ENCODE measurements at regions not wholly inside any gene's neighbourhood (a gene's known extent, or its start where the extent isn't known, plus 50 kb on each side); places are given as distances from the start of the nearest gene placed in this dataset.

GRCh38 chr20:20835897-20836296, 123.5 kb upstream of the RALGAPA2 start:
- 55% methylated on average over 7 of the region's 7 CpGs for WGBS
- no peak for DNase-seq (ENCODE audit: extremely low spot score)
- H3K27ac ChIP-seq (ENCODE audit: low read depth) = no peak overlapping the region

GRCh38 chr20:20834008-20834407, 121.6 kb upstream of the RALGAPA2 start:
- no peak for DNase-seq (ENCODE audit: extremely low spot score)
- Histone ChIP-seq H3K4me3 (ENCODE audit: low read depth, low read length) (no peak overlapping the region), H3K27ac (ENCODE audit: low read depth) (no peak overlapping the region), H3K4me1 (ENCODE audit: insufficient read depth) (no peaks in the 10 kb centered on the region), H3K36me3 (ENCODE audit: insufficient read depth) (no peaks in the 10 kb centered on the region)
- 94% methylated on average over 1 of the region's 1 CpG for WGBS

More at GRCh38 chr20:20835897-20836296, 123.5 kb upstream of the RALGAPA2 start:
- no peaks in the 10 kb centered on the region for H3K4me1 ChIP-seq (ENCODE audit: insufficient read depth)
- H3K4me3 ChIP-seq (ENCODE audit: low read depth, low read length) = no peak overlapping the region
- H3K36me3 ChIP-seq (ENCODE audit: insufficient read depth) = no peaks in the 10 kb centered on the region

DNA sequence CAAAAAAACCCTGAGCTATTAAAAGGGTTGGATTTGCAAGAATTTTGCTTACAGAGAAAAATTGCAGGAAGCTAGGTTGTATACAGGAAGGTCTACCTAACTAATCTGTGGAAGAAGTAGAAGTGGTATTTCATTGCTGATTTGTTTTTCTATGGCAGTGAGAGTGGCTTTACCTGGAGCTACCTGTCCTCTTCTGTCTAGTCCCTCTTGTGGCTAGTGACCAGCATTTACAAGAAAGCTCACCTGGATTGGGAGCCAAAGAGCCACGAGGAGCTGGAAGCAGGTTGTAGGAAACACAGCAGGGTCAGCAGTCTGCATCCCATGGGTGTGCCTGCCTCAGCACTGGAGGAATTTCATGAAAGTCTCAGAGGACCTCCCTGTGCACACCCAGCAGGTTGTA, 120.3 kb upstream of the RALGAPA2 start:
- Histone ChIP-seq H3K4me1 (ENCODE audit: insufficient read depth) (no peaks in the 10 kb centered on the region), H3K27ac (ENCODE audit: low read depth) (no peak overlapping the region), H3K36me3 (ENCODE audit: insufficient read depth) (no peaks in the 10 kb centered on the region), H3K4me3 (ENCODE audit: low read depth, low read length) (no peak overlapping the region)
- DNase-seq (ENCODE audit: extremely low spot score) = no peak
- WGBS = 50% methylated on average over 1 of the region's 1 CpG

DNA sequence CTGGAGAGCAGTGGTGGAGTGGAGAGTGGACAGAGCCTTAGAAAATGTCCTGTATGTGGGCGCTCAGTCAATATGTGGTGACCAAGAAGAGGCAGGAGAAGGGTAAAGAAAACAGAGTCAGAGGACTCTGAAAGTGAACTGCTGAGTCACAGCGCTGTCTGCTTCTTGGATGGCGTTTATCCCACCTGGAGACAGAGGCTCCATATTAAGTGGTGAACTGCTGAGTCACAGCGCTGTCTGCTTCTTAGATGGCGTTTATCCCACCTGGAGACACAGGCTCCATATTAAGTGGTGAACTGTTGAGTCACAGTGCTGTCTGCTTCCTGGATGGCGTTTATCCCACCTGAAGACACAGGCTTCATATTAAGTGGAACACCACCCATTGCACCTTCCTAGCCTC, 119.3 kb upstream of the RALGAPA2 start:
- H3K36me3 ChIP-seq (ENCODE audit: insufficient read depth) = no peaks in the 10 kb centered on the region
- no peaks in the 10 kb centered on the region for H3K4me1 ChIP-seq (ENCODE audit: insufficient read depth)
- H3K4me3 ChIP-seq (ENCODE audit: low read depth, low read length) = no peak overlapping the region
- no peak for DNase-seq (ENCODE audit: extremely low spot score)
- 91% methylated on average over 6 of the region's 6 CpGs for WGBS
- H3K27ac ChIP-seq (ENCODE audit: low read depth) = no peak overlapping the region

DNA sequence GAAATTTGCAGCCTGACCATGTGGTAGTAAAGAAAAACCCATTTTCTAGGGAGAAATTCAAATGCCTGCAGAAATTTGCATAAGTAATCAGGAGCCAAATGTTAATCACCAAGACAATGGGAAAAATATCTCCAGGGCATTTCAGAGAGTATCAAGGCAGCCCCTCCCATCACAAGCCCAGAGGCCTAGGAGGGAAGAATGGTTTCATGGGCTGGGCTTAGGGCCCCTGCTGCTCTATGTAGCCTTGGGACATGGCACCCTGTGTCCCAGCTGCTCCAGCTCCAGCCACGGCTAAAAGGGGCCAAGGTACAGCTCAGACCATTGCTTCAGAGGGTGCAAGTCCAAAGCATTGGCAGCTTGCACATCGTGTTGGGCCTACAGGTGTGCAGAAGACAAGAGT, 117.2 kb upstream of the RALGAPA2 start:
- H3K27ac ChIP-seq (ENCODE audit: low read depth) = no peak overlapping the region
- H3K4me3 ChIP-seq (ENCODE audit: low read depth, low read length) = no peak overlapping the region
- DNase-seq (ENCODE audit: extremely low spot score) = no peak
- no peaks in the 10 kb centered on the region for H3K36me3 ChIP-seq (ENCODE audit: insufficient read depth)
- no peaks in the 10 kb centered on the region for H3K4me1 ChIP-seq (ENCODE audit: insufficient read depth)
- 89% methylated on average over 2 of the region's 2 CpGs for WGBS

DNA sequence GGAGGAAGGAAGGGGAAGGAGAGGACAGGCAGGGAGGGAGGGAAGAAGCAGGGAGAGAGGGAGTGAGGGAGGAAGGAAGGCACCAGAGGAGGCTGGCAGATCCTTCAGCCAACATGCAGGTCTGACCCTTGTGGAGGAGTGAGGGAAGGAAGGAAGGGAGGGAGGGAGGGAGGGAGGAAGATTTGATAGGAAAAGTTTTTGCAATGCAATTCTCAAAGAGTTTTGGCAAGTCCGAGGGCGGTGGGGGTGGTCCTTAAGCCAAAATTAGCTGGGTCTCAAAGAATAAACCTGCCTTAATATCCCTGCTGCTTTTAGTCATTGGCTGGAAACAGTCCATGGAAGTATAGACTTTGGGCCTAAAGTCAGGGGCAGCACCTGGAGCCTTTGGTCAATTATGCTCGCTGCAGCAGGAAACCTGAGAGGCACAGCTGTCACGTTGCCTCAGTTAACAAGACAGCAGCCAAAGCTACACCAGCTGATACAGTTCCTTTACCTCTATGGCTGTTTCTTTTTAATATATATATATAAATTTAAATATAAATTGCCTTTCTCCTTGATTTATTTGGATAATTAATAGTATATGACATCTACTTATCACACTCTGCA, 115.7 kb upstream of the RALGAPA2 start:
- Histone ChIP-seq H3K36me3 (ENCODE audit: insufficient read depth) (no peaks in the 10 kb centered on the region), H3K4me1 (ENCODE audit: insufficient read depth) (no peaks in the 10 kb centered on the region), H3K27ac (ENCODE audit: low read depth) (no peak overlapping the region), H3K4me3 (ENCODE audit: low read depth, low read length) (no peak overlapping the region)
- DNase-seq (ENCODE audit: extremely low spot score) = no peak
- WGBS = 83% methylated on average over 4 of the region's 4 CpGs

GRCh38 chr20:20824924-20825584, 112.6 kb upstream of the RALGAPA2 start:
- WGBS = 20% methylated on average over 18 of the region's 18 CpGs
- DNase-seq (ENCODE audit: extremely low spot score) = no peak
- Histone ChIP-seq H3K4me3 (ENCODE audit: low read depth, low read length) (no peak overlapping the region), H3K27ac (ENCODE audit: low read depth) (no peak overlapping the region), H3K4me1 (ENCODE audit: insufficient read depth) (peaks cover 1% of the 10 kb centered on the region), H3K36me3 (ENCODE audit: insufficient read depth) (no peaks in the 10 kb centered on the region)

DNA sequence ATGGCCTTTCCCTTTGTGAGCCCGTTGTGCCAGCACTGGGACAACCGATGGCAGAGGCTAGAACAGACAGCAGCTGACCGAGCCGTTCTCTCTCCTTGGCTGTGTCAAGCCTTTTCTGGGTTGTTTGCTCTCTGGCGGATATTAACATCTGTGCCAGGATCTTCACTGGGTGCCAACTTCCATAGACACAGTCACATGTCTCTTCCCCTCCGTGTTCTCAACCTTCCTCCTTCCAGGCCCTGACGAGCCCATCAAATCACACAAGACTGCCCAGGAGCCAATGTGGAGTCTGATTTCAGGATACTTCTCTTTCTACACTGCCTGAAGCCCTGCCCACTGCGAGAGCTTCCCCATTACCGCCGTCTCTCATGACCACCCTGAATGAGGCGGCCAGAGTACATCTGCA, 111.0 kb upstream of the RALGAPA2 start:
- DNase-seq (ENCODE audit: extremely low spot score) = no peak
- Histone ChIP-seq H3K4me3 (ENCODE audit: low read depth, low read length) (no peak overlapping the region), H3K4me1 (ENCODE audit: insufficient read depth) (peaks cover 1% of the 10 kb centered on the region), H3K36me3 (ENCODE audit: insufficient read depth) (no peaks in the 10 kb centered on the region), H3K27ac (ENCODE audit: low read depth) (no peak overlapping the region)
- WGBS = 91% methylated on average over 11 of the region's 11 CpGs

DNA sequence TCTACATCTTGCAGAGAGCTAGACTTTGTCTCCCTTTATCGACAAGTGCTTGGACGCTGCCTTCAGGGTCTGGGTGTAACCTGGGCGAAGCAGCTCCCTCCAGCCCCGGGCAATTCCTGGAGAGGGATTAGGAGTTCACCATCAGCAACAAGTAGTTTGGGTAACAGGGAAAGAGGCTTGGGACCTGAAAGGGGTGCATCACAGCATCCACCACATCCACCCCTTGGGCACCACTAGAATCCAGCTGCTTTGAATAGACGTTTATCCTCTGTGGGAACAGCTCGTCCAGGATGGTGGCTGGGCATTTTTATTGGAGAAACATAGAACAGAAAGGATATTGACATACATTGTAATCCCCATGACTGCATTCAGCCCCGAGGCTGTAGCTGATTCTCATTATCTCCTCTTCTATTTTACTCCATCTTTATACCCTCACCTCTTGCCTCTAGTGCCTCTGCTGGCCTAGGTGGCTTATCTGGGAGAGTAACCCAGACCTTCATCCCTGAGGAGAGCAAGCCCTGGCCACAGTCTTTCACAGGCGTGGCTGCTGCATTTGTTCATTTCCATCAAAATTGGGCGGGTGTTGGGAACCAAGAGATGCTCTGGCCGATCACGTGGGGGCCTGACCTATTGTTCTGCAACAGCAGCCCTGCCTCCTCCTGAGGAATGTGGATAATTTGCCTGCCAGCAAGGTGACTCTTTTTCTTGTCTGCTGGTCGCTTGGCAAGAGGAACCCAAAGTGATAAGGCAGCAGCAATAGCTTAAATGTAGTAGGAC, 109.2 kb upstream of the RALGAPA2 start:
- no peak for DNase-seq (ENCODE audit: extremely low spot score)
- Histone ChIP-seq H3K27ac (ENCODE audit: low read depth) (no peak overlapping the region), H3K4me3 (ENCODE audit: low read depth, low read length) (no peak overlapping the region), H3K36me3 (ENCODE audit: insufficient read depth) (no peaks in the 10 kb centered on the region), H3K4me1 (ENCODE audit: insufficient read depth) (peaks cover 1% of the 10 kb centered on the region)
- 73% methylated on average over 12 of the region's 12 CpGs for whole genome bisulfite sequencing

DNA sequence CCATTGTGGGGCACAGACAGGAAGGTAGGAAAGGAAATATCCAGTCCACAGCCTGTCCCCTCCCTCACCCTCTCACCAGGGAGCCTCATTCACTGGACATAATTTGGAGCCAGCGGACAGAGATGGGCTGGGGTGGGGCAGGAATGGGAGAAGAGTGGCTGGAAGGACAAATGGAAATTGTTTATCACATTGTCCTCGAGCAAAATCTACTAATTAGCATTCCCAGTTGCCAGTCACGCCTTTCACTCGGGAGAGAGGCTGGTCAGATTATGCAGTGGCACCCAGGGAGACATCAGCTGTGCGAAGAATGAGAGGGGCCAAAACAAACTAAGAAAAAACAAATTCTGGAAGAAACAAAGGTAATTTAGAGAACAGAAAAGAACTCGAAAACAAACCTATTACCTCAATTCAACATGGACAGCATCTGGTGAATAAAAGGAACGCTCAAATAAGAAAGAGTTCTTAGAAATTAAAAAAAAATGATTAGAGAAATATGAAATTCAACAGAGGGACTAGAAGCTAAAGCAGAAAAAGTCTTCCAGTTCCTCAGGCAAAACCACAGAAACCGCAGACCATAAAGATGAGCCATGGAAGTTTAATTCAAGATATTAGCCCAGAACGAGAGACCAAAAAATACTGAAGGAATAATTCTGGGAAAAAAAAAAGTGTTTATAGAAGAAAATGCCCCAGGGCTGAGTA, 108.5 kb upstream of the RALGAPA2 start:
- Histone ChIP-seq H3K36me3 (ENCODE audit: insufficient read depth) (no peaks in the 10 kb centered on the region), H3K27ac (ENCODE audit: low read depth) (no peak overlapping the region), H3K4me1 (ENCODE audit: insufficient read depth) (peaks cover 1% of the 10 kb centered on the region), H3K4me3 (ENCODE audit: low read depth, low read length) (no peak overlapping the region)
- DNase-seq (ENCODE audit: extremely low spot score) = no peak
- WGBS = 70% methylated on average over 9 of the region's 9 CpGs

DNA sequence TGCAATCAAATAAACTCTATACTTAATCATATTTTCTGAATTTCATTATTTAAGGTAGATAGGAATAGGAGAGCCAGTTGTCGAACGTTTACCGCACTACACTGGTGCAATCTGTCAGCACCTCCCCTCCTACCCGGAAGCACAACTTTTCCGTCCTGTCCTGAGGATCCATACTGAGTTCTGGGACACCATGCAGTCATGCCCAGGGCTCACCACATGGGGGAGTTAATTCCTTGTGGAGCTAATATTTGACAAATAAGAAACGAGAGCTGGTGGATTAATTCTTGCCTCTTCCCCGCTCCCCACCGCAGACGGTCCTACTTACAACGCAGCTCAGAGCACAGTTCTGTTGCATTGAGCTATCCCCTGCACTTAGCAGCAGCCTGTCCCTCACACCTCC, 107.7 kb upstream of the RALGAPA2 start:
- WGBS = 76% methylated on average over 10 of the region's 10 CpGs
- H3K27ac ChIP-seq (ENCODE audit: low read depth) = no peak overlapping the region
- no peak overlapping the region for H3K4me3 ChIP-seq (ENCODE audit: low read depth, low read length)
- no peaks in the 10 kb centered on the region for H3K36me3 ChIP-seq (ENCODE audit: insufficient read depth)
- no peak for DNase-seq (ENCODE audit: extremely low spot score)
- peaks cover 1% of the 10 kb centered on the region for H3K4me1 ChIP-seq (ENCODE audit: insufficient read depth)

DNA sequence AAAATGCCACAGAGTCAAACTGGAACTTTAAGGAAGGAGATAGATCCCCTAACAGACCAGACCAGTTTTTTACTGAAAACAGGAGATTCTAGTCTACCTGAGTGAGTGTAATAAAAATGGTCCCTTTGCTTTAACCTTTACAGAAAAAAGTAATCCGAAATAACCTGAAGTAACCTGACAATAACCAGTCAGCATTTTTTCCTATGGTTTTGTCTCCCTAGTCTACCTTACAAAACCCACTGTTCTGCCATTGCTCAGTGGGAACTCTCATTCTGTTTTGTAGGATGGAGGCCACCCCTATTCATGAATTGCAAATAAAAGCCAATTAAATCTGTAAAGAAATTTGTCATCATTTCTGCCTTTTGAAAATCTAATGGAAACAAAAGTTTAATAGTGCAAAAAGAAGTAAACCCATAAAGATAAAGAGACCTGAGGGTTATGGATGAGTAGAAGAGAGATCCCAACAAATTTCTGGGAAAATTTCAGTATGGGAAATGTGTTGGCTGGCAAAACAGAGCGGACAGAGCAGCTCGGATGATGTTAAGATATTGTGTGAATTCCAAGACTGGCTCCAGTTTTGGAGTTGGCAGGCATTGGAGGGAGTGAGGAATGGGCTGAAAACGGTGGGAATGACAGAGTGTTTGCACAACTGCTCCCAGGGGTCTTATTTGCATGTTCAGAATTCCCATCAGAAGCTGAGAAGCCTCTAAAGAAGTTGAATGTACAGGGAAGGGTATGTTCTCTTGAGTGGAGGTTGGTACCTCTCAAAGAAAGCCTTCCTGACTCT, 104.7 kb upstream of the RALGAPA2 start:
- H3K4me3 ChIP-seq (ENCODE audit: low read depth, low read length) = no peak overlapping the region
- DNase-seq (ENCODE audit: extremely low spot score) = no peak
- no peaks in the 10 kb centered on the region for H3K36me3 ChIP-seq (ENCODE audit: insufficient read depth)
- 60% methylated on average over 4 of the region's 4 CpGs for WGBS
- H3K27ac ChIP-seq (ENCODE audit: low read depth) = no peak overlapping the region
- H3K4me1 ChIP-seq (ENCODE audit: insufficient read depth) = peaks cover 1% of the 10 kb centered on the region

Measured in urinary bladder (tissue), 3 donors.